Adrenal gland (tissue), 9 donors: ENCODE measurements at regions not wholly inside any gene's neighbourhood (a gene's known extent, or its start where the extent isn't known, plus 50 kb on each side); places are given as distances from the start of the nearest gene placed in this dataset.

Experiments used
- DNase-seq, 7 donors: peaks; one replicate each; pipeline ENCODE4 v3.0.0-alpha.2; 2019 to 2020
- H3K27ac ChIP-seq, 5 donors: fragments of 200-600 bp; sonication (generic) in 4 of 5; 1 replicate in 3 of 5; 2 replicates in 2 of 5; pipeline versions ENCODE4 v1.5.1 to v1.8.0; 2016 to 2020; ENCODE audit warnings: mild to moderate bottlenecking in 1 of 5
- H3K27me3 ChIP-seq: fragments of 200-600 bp; 2 replicates; pipeline ENCODE4 v1.8.0; 2021
- H3K36me3 ChIP-seq, 2 donors: fragments of 200-600 bp; replicated peaks in 1 of 2; 1 replicate in 1 of 2; 2 replicates in 1 of 2; pipeline versions ENCODE4 v1.5.1 to v1.8.0; 2018 to 2022
- H3K4me1 ChIP-seq, 2 donors: fragments of 200-600 bp; replicated peaks in 1 of 2; 1 replicate in 1 of 2; 2 replicates in 1 of 2; pipeline versions ENCODE4 v1.5.1 to v1.8.0; 2018 to 2021
- H3K4me3 ChIP-seq, 4 donors: fragments of 200-600 bp; sonication (generic) in 3 of 4; one replicate each; pipeline ENCODE4 v1.5.1; 2016 to 2018
- H3K9me3 ChIP-seq, 3 donors: fragments of 200-600 bp; sonication (generic) in 1 of 3; replicated peaks in 1 of 3; 1 replicate in 2 of 3; 2 replicates in 1 of 3; pipeline versions ENCODE4 v1.5.1 to v1.8.0; 2016 to 2021
- CTCF ChIP-seq, 6 experiments: fragments of 450-650 bp in 4 of 6; fragments of 200-600 bp in 2 of 6; sonication (generic) in 1 of 6; IDR thresholded peaks; 1 replicate in 5 of 6; 2 replicates in 1 of 6; pipeline versions ENCODE4 v1.5.1 to v1.8.0; 2016 to 2021; ENCODE audit warnings: antibody characterized with exemption in 6 of 6, mild to moderate bottlenecking in 2 of 6, moderate library complexity in 1 of 6
- POLR2A ChIP-seq, 2 donors: fragments of 450-650 bp; IDR thresholded peaks; one replicate each; pipeline ENCODE4 v1.6.1; 2017; ENCODE audit warnings: antibody characterized with exemption in 2 of 2, mild to moderate bottlenecking in 2 of 2, moderate library complexity in 1 of 2
- WGBS, 4 donors: extraction: QIAGEN DNeasy Blood & Tissue Kit in 2 of 4; methylation state at CpG; one replicate each; pipeline versions ENCODE4 v1.1.5 to v1.1.7; 2013 to 2017; 5-methylcytosine and 5-hydroxymethylcytosine counted together
- intact Hi-C, 2 donors: fragments of 100-400 bp; cut with DNase I; formaldehyde crosslinking; loops; one replicate each; pipeline versions ENCODE4 v1.14.1 to v1.15.0; 2022 to 2023
- donor health status: healthy with polysubstance abuse.
- donor health status: Bipolar disorder and iron deficiency.
- donor health status: DM: yes; HTN: yes; CAD: no.
- donor health status: DM: no; HTN: no; CAD: no.
- donor health status: DM: no; HTN: no; CAD: no.

GRCh38 chr16:65938083-65938482 is 428.4 kb upstream of the CDH5 start:
- no peaks in the 10 kb centered on the region for H3K9me3 ChIP-seq
- TF ChIP-seq CTCF (IDR thresholded peaks at IDR 0.05) (no peak), POLR2A (IDR thresholded peaks at IDR 0.05) (no peak)
- 67 to 88% (median 77%) methylated on average over 1 of the region's 1 CpG for WGBS, 4 donors
- H3K36me3 ChIP-seq: no peaks in the 10 kb centered on the region
- DNase-seq: no peak
- intact Hi-C loops: no loop called here
- no peaks in the 10 kb centered on the region for H3K4me1 ChIP-seq
- no peaks in the 10 kb centered on the region for H3K27me3 ChIP-seq
- H3K4me3 ChIP-seq: no peak overlapping the region
- H3K27ac ChIP-seq: no peak overlapping the region

DNA sequence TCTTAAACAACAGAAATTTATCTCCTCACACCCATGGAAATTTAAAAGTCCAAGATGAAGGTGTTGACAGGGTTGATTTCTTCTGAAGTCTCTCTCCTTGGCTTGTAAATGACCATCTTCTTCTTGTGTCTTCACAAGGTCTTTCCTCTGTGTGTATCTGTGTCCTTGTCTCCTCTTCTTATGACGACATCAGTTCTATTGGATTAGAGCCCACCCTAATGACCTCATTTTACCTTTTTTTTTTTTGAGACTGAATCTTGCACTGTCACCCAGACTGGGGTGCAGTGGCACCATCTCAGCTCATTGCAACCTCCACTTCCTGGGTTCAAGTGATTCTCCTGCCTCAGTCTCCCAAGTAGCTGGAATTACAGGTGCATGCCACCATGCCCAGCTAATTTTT is 429.0 kb upstream of the CDH5 start:
- DNase-seq: no peak
- H3K36me3 ChIP-seq: no peaks in the 10 kb centered on the region
- H3K4me3 ChIP-seq: no peak overlapping the region
- H3K27ac ChIP-seq: no peak overlapping the region
- no peaks in the 10 kb centered on the region for H3K9me3 ChIP-seq
- TF ChIP-seq CTCF (IDR thresholded peaks at IDR 0.05) (no peak), POLR2A (IDR thresholded peaks at IDR 0.05) (no peak)
- 35 to 65% (median 55%) methylated on average over 1 of the region's 1 CpG for WGBS, 4 donors
- no peaks in the 10 kb centered on the region for H3K27me3 ChIP-seq
- intact Hi-C loops: no loop called here
- no peaks in the 10 kb centered on the region for H3K4me1 ChIP-seq

DNA sequence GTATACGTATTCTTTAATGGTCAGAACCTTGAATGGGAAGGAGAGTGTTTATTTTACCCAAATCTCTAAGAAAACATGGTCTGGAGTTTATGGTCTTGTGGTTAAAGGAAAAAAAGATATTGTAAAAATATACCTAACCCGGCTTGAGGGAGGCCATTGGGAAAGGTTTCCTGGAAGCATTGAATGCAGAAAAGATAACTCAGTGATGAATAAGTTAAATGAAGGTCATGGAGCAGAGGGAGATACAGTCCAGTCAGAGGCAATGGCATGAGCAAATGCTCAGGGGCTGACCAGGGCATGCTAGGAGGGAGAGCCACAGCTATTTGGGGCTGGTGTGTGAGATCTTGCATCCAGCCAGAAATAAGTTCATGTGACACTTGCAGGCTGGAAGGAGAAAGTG is 430.4 kb upstream of the CDH5 start:
- no peak overlapping the region for H3K4me3 ChIP-seq
- TF ChIP-seq POLR2A (IDR thresholded peaks at IDR 0.05) (no peak), CTCF (IDR thresholded peaks at IDR 0.05) (no peak)
- H3K36me3 ChIP-seq: no peaks in the 10 kb centered on the region
- peak in 1 of 7 donors; percentile 3 for DNase-seq
- no peaks in the 10 kb centered on the region for H3K4me1 ChIP-seq
- H3K9me3 ChIP-seq: no peaks in the 10 kb centered on the region
- H3K27ac ChIP-seq: no peak overlapping the region
- no peaks in the 10 kb centered on the region for H3K27me3 ChIP-seq
- intact Hi-C loops: no loop called here
- WGBS, 4 donors: 56 to 68% (median 62%) methylated on average over 2 of the region's 2 CpGs

- no peaks in the 10 kb centered on the region for H3K36me3 ChIP-seq
- DNase-seq: no peak
- H3K4me1 ChIP-seq: no peaks in the 10 kb centered on the region
- H3K9me3 ChIP-seq: no peaks in the 10 kb centered on the region
- TF ChIP-seq CTCF (IDR thresholded peaks at IDR 0.05) (no peak), POLR2A (IDR thresholded peaks at IDR 0.05) (no peak)
- no peaks in the 10 kb centered on the region for H3K27me3 ChIP-seq
- no peak overlapping the region for H3K27ac ChIP-seq
- no peak overlapping the region for H3K4me3 ChIP-seq
- intact Hi-C loops: no loop called here
- 88 to 98% (median 94%) methylated on average over 3 of the region's 3 CpGs for WGBS, 4 donors
Observed at GRCh38 chr16:65934443-65934842, 432.0 kb upstream of the CDH5 start.
